ENCODE measurements at regions not wholly inside any gene's neighbourhood (a gene's known extent, or its start where the extent isn't known, plus 50 kb on each side); places are given as distances from the start of the nearest gene placed in this dataset.
"Not testable (repeated sequence)": the region's sequence is repeated elsewhere in the genome, so short reads cannot be mapped to it uniquely, and the experiment has no call there.

DNA sequence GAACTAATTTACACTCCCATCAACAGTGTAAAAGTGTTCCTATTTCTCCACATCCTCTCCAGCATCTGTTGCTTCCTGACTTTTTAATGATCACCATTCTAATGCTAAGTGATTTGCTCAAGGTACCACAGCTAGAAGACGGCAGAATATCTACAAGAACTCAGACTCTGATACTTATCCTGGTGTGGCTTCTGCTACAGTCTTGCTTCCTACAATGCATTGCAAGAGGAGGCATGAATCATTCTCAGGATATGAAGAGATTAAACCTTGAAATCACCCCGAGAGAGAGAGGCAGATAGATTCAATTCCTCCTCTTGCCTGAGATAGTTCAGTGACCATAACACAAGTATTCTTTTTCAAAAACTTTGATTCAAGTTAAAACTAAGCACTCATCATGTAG, 306.4 kb downstream of the TBC1D4 start:
- no peak for DNase-seq

DNA sequence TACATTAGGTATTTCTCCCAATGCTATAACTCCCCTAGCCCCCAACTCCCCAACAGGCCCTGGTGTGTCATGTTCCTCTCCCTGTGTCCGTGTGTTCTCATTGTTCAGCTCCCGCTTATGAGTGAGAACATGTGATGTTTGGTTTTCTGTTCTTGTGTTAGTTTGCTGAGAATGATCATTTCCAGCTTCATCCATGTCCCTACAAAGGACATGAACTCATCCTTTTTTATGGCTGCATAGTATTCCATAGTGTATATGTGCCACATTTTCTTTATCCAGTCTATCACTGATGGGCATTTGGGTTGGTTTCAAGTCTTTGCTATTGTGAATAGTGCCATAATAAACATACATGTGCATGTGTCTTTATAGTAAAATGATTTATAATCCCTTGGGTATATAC, 306.9 kb downstream of the TBC1D4 start:
- DNase-seq, result not testable (repeated sequence)

DNA sequence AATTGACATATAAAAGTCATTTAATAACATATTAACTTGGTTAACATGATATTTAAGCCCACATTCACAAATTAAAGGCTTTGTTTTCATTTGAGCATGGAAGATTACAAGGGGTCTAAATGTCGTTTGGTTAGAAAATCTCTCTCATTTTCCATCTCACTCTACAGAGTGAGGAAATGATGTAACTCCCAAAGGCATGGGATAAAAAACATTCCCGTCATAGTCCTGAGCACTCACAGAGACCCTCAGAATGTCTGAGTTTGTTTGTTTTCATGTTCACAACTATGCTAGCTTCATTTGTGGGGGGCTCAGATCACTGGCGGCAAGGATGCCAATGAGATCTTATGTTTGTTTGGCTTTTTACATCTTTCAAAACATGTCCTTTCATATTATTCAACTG, 307.5 kb downstream of the TBC1D4 start:
- no peak for DNase-seq

DNA sequence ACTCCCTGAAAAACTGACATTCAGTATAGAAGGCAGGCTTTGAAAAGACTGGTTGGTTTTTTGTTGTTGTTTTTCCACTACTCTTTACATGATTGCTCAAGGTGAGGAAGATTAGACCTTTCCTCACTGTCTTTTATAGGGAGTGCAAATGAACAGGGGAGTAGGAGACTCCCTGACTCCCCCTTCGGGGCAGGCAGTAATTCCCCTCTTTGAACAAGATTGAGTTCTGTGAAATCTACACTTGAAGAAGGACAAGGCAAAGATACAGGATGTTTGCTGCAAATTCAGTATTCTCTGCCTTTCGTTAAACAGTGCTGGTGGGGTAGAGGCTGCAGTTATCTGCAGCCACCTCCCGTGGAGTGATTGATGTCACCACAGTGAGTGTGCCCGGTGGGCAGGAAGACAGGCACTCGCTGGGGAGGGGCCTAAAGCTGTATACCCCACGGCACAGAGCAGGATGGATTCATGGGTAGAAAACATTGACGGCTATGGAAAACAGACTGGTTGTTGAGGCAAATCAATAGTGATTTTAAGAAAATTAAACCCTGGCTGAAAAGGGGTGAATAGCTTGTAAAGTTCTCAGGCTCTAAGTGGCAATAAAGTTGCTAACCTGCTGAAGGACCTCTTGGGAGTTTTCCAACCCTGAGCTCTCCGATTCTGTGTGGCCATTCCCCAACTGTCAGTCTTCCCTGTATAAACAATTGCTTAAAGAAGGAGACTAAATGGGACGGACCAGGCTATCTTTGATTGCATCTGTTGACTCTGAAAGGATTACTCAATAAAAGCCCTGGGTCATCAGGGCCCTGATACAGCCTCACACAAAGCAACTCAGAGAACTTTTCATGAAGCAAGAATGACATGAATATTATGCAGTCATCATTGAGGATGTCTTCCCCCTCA, 308.3 kb downstream of the TBC1D4 start:
- peak in 1 of 5 experiments; percentile 1 for DNase-seq

DNA sequence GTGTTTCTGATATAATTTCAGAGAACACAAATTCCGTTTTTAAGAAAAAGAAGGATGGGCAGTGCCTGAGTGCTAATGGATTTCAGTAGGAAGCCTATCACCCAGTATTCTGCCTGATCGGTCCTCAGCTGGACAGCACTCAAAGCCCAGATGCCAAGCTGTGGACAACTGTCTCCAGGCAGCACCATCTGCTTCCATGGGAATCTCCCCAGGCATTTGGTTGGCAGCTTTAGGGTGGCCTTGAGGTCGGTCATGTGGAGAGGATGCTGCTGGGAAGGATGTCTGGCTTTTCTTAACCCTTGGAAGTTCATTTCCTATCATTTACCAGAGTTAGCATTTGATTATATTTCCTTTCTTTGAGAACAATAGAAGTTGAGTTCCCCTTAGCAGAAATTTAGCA, 311.7 kb downstream of the TBC1D4 start:
- DNase-seq, result no peak

DNA sequence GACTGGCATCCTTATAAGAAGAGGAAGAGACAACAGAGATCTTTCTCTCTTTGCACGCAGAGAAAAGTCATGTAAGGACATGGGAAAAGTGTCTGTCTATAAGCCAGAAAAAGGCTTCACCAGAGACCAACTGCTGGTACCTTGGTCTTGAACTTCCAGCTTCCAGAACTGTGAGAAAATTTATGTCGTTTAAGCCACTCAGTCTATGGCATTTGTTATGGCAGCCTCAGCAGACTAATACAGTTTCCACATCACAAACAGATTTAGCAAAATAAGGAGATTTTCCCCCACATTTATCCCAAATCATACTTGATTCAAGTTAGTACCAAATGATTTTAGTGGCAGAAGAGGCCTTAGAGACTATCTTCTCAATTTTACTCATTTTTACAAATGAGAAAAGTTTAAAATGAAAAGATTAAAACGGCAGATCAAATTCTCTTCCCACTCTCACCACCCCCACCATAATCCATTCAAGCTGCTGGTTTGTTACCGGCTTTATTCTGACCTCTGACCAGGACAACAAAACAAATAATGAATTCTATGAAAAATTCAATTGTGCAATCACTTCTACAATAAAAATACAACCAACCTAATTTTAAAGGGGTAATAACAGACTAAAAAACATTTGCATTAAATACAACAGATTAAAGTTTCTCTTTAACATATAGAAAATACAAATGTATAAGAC, 316.3 kb downstream of the TBC1D4 start:
- DNase-seq, result no peak

DNA sequence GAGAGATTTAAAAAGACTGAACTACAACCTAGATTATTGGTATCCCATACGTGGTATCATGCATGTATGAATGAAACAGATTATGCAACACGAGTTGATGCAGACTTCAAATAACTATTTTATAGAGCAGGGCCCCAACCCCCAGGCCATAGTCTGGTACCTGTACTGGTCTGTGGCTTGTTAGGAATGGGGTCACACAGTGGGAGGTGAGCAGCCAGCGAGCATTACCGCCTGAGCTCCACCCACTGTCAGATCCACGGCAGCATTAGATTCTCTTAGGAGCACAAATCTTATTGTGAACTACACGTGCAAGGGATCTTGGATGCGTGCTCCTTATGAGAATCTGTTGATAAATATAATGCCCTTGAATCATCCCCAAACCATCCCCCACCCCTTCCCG, 320.2 kb downstream of the TBC1D4 start:
- DNase-seq, result no peak

DNA sequence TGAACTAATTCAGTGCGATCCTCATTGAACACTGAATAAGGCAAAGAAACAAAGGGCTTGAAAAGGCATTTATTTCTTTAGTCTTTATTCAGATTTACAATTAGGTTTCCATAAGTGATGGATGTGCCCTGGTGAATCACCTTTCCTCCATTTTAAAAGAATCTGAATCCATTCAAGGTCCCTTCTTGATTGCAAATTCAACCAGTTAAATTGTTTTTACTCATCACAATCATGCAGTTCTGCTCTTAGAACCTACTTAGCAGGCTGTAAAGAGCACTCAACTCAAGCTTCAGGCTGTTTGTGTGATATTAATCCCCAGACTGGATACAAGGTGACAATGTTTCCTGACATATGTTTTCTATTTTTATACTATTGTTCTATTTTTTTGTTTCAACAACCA, 321.0 kb downstream of the TBC1D4 start:
- DNase-seq, result no peak

DNA sequence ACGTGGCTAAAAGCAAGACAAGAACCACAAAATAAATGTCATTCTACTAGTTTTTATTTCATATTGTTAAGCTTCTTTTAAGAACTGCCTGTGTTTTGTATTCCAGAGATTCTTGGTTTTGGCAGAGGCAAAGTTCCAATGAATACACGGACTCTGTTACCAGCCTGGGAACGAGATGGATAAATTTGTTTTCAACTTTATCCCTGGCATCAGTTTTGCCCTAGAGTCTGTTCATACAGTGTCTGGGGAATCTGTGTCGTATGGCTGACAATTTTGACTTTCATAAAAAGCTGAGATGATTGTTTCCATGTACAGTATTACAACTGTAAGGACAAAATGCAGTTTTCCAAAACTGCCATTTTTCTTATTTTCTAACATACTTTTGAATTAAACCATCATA, 327.6 kb downstream of the TBC1D4 start:
- no peak for DNase-seq

DNA sequence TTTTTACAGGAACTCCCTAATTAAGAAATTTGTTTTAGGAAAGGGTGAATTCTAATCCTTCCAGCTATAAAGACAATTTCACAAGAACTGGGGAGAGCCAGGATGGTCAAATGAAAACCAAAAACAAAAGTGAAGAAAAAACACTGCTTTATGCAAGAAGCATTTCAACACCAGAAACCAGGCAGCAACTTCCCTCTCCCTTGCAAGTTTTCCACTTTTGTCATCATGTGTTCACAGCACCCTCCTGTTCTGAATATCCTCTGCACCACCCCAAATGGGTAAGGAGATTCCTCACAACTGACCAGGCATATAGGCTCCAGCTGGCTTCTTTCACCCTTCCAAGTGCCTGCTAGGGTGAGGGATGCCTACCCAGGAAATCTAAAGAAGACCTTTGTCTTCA, 328.1 kb downstream of the TBC1D4 start:
- DNase-seq, result no peak

DNA sequence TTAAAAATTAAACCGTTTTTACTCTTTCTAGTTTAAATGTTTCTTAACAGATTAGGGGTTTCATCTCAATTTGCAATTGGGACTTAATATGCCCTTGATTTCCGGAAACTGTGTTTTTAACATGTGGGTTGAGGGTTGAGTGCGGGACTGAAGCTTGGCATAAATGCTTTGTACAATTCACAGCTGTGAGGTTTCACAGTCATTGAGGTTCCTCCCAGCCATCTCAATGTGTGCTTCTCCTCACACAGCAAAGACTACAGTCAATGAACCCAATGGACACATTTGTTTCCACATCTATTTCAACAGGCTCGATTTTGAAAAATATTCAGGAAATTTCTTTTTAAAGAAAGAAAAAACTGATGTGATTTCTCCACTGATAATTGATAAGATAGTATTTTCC, 328.6 kb downstream of the TBC1D4 start:
- no peak for DNase-seq

DNA sequence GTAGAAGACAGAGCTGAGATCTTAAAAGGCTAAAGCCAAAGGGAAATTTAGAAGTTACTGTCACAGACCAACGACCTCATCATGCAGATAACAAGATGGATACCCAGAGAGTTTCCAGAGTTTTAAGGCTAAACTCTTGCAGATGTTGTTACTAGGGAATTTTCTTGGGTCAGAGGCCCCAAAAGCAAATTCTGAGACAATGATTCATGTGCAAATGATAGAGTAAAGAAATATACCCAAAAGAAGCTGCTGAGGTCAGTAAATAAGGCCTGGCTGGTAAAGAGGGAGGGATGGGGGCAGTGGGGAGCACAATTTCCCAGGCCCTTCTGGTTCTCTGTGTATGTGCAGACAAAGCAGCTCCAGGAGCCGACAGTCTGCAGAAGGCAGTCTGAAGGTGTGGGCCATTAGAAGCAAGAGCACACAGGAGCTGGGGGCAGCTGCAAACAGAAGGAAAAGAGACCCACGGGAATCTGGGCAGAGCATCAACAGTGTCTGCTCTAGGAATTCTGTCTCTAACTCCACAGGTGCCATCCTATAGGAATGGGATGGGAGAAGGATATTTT, 330.8 kb downstream of the TBC1D4 start:
- no peak for DNase-seq

DNA sequence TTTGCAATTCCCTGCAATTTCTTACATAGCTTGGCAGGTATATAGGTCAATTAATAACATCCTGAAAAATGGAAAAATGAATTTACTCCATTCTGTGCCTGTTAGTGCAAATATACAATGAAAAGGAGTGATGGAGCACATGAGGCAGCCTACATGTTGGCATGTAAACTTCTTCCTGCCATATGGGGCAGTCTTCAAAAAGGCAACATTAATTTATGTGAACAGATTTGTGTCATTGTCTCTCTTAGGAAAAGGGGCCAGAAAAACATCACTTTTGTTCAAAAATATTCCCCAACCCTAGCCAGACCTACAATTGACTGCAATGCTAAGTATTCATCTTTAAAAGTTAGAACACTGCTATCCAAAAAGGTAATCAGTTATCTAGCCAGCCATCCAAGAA, 332.2 kb downstream of the TBC1D4 start:
- DNase-seq, result no peak

DNA sequence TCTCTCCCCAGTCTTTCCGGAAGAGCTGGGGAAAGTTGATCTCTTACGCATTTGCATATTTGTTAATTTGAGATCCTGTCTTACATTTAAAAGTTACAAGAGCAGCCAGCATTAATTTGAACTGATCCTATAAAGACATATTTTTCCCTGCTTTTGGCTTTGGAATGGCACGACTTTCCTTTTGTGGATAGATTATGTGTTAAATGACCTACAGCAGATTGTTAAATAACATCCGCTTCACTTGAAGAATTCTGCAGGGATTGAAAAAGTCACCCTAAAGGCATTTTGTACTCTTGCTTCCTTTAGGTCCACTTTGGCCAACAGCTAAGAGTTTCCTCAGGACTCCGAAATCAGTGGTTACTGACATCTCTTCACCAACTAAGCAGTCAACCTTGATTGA, 334.0 kb downstream of the TBC1D4 start:
- no peak for DNase-seq

DNA sequence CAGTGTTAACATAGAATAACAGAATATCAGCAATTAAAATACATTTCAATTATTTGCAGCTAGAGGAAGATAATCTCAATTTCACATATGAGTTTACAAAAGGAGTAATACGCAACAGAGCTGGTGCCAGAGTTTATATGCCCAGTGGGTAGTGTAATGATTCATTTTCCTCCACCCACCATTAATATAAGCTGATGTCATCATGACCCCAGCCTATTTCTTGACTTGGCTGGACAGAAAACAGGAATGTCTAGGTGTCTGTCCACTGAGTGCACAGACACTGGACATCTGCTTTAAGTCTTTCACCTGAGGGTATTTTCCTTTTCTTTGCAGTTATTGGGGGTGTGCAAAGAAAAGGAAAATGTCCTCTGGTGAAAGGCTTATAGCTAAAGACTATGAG, 335.5 kb downstream of the TBC1D4 start:
- DNase-seq, result no peak

DNA sequence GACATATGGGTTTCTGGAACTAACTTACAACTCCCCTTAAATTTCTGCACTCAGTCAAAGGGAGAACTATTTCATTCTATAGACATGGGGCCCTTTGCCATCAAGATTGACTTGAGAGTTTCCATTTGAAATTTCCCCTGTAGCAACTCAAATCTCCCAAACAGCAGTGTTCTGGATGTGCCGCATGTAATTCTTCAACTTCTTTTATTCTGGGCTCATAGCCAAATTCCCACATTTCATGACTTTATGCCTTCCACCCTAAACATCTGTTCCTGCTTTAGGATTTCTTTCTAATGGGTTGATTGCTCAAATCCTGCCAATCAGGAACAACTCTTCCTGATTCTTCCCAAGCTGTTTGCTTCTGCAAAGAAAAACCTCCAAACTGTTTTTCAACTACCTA, 336.0 kb downstream of the TBC1D4 start:
- no peak for DNase-seq

DNA sequence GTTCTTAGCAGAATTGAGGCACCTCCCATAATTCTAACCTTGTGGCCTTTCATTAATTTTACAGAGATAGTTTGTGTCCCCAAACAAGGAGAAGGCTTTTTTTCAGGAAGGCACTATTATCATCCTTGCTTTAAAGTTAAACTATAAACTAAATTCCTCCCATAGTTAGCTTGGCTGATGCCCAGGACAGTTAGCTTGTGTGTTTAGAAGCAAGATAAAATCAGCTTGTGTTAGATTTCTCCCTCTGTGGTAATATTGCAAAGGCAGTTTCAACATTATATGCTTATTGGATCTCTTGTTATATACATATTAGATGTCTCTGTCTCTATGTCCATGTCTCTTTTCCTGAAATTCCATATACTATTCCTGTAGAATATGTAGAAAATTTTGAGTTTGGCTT, 342.7 kb downstream of the TBC1D4 start:
- no peak for DNase-seq

DNA sequence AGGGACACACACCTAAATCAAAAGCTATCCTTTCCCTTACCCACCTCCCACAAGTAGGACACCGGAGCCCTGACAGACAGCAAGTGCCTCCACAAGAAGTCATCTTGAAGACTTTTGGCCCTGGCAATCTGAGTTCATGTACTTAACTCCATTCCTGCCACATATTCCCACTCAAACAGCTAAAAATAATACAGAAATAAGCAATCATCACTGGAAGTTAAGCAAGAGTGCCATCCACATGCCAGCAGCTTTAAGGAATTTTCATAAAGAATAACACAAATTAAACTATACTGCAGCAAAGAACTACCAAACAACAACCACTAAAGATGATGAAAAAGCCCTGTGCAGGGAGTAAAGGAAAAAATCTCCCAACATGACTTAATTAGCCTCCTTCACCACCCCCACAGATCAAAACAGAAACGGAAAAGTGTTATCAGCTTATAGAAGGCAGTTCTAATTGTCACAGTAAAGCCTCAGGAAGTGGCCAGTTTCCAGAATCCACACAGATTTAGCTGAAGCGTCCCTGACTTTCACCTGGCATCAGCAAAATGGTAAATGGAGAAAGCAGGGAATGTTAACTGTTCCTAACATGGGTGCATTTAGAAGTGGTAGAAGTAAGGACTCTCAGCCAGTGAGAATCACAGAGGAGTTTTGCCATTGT, 343.9 kb downstream of the TBC1D4 start:
- no peak for DNase-seq

DNA sequence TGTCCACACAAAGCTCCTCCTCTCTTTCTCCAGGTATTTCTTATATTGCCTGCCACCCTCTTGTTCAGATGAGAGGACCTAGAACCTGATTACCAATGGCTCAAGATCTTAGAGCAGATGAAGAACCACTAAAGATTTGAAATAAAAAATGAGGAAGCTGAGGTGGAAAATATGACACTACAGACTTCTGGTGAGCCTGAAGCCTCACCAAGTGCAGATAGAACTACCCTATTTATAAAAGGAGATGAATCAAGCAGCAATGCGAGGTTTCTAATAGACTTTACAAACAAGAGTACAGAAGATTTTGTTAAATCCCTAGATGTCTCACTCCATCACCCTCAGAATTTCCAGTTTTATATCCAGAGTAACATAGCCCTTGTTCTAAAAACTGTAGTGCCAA, 345.8 kb downstream of the TBC1D4 start:
- no peak for DNase-seq

DNA sequence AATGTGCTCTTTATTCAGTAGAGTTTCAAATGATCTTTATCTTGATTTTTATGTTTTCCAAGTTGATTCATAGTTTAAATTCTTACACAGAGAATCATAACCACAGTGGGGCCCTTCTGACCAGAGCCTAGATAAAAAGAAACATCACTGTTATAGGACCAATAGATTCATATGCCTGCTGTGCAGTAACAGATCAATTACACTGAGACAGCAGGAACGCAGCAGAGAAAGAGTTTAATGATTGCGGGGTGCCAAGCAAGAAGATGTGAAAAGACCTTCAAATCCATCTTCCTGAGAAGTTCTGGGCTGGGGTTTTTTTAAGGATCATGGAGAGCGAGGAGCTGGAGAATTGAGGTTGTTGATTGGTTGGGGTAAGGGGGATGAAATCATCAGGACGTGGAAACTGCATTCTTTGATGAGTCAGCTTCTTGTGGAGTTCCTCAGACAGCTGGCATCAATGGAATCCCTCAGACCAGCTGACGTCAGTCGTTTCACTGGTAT, 346.6 kb downstream of the TBC1D4 start:
- DNase-seq, result no peak

DNA sequence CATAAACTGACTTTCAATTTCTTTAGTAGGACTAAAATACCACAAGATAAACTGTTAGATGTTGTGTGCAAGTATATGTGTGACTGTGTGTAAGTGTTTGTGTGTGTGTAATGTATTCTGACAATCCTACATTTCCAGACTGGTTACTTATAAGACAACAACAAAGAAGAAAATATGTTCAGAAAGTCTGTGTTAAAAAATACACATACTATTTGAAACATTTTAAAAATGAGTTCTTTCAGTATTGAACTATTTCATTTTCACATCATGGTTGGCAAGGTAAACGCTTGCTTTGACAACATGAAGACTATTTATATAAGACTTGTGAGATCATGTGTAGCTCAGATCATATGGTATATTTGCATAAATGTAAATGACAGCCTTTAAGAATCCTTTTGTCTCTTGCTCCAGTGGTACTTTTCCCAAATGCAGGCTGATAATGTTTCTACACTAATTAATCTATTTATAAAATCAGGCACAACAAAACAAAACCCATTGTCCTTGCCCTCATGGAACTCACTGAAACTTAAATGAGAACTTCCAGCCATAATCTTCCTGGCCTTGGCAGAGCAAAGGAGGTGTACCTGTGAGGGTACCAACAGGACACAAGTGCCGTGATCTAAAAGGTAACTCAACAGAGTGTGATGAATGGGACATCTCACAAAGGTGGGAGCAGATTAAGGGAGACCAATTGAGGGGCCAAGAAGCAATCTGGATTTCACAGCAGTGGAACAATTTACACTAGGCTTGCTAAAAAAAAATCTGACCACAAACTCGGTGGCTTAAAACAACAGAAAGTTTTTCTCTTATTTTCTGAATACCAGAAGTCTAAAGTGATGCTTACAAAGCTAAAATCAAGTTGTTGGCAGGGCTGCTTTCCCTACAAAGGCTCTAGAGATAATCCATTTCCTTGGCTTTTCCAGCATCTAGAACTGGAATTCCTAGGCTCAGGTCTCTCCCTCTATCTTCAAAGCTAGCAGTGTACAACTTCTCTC, 349.0 kb downstream of the TBC1D4 start:
- DNase-seq, result no peak

DNA sequence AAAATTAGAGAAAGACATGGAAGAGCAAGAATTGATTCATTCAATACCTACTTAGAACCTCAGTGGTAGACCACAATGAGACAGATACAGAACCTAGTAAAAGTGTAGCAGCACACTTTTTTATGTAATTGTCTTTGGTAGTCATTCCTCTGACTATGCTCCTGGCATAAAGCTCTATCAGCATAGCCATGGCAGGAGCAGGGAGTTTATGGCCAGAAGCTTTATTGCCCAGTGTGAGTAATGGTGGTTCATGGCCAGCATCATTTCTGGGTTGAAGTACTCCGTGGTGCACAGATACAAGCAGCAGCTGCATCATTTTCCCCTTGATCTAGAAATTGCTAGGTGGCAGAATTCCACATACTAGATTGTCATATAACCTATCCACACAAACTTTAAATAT, 352.6 kb downstream of the TBC1D4 start:
- DNase-seq, result peak in 1 of 5 experiments; percentile 0
